ENCODE measurements at regions not wholly inside any gene's neighbourhood (a gene's known extent, or its start where the extent isn't known, plus 50 kb on each side); places are given as distances from the start of the nearest gene placed in this dataset.

DNA sequence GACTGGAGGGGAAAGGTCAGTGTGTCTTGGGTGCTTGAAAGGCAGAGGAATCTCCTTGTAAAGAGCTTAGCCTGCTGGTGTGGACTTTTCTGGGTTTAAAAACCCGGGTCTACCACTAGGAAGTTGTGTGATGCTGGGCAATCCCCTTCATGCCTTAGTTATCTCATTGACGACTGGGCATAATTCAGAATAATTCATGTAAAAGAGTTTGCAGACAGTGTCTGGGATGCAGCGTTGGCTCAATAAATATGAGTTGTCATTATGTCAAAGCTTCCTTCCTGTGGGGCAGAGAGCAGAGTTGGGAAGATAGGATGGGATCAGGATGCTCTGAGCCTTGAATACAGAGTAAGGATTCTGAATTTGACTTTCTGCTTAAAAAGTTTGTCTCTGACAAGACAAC, 196.4 kb downstream of the ADRA2A start:
- H3K4ac ChIP-seq (ENCODE audit: low read depth, low read length), result no peak overlapping the region
- no peak for ATAC-seq (ENCODE audit: low read depth)
- H2AK5ac ChIP-seq (ENCODE audit: low read depth, low read length), result no peak overlapping the region
- ChIA-PET CTCF (no interaction called here), POLR2A (ENCODE audit: unreplicated experiment) (no interaction called here)
- H2BK120ac ChIP-seq (ENCODE audit: low read depth, low read length), result no peak overlapping the region
- intact Hi-C loops (cut with micrococcal nuclease), result no loop called here
- no peak overlapping the region for H2BK5ac ChIP-seq (ENCODE audit: low read depth, low read length, poor library complexity, severe bottlenecking)
- H3K9me3 ChIP-seq (ENCODE audit: control insufficient read depth, insufficient read depth, low read length), result peaks cover 11% of the 10 kb centered on the region
- dilution Hi-C loops (cut with HindIII; ENCODE audit: low sequenced_read_pairs, unreplicated experiment), result no loop called here
- no peaks in the 10 kb centered on the region for H3K4me1 ChIP-seq (ENCODE audit: control insufficient read depth, insufficient read depth, low read length)
- no peak overlapping the region for H3K23ac ChIP-seq (ENCODE audit: low read depth, low read length)
- H3K9me1 ChIP-seq (ENCODE audit: insufficient read depth, low read length), result no peaks in the 10 kb centered on the region
- in situ Hi-C loops (cut with MboI; ENCODE audit: low sequenced_read_pairs), result no loop called here
- H3K27me3 ChIP-seq (ENCODE audit: control insufficient read depth, insufficient read depth, low read length), result no peaks in the 10 kb centered on the region
- H4K20me1 ChIP-seq (ENCODE audit: insufficient read depth, low read length), result no peaks in the 10 kb centered on the region
- H4K91ac ChIP-seq (ENCODE audit: insufficient read depth, low read depth, low read length), result no peak overlapping the region
- no peak overlapping the region for H3K56ac ChIP-seq (ENCODE audit: extremely low read depth, insufficient read depth, low read length)
- TF ChIP-seq SMC3 (IDR thresholded peaks at IDR 0.05; ENCODE audit: low read depth, low read length), result no peak
- no peak for TF ChIP-seq NFE2L2 (IDR thresholded peaks at IDR 0.05; ENCODE audit: low read depth, low read length)
- TF ChIP-seq, protein P1, sequence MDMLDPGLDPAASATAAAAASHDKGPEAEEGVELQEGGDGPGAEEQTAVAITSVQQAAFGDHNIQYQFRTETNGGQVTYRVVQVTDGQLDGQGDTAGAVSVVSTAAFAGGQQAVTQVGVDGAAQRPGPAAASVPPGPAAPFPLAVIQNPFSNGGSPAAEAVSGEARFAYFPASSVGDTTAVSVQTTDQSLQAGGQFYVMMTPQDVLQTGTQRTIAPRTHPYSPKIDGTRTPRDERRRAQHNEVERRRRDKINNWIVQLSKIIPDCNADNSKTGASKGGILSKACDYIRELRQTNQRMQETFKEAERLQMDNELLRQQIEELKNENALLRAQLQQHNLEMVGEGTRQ (IDR thresholded peaks at IDR 0.05; ENCODE audit: low read depth, low read length), result no peak
- no peak for TF ChIP-seq RCOR1 (IDR thresholded peaks at IDR 0.05; ENCODE audit: insufficient replicate concordance, low read length)
- no peak for TF ChIP-seq CTCF (conservative IDR thresholded peaks at IDR 0.05; ENCODE audit: low read depth, low read length)
- TF ChIP-seq, protein P2, sequence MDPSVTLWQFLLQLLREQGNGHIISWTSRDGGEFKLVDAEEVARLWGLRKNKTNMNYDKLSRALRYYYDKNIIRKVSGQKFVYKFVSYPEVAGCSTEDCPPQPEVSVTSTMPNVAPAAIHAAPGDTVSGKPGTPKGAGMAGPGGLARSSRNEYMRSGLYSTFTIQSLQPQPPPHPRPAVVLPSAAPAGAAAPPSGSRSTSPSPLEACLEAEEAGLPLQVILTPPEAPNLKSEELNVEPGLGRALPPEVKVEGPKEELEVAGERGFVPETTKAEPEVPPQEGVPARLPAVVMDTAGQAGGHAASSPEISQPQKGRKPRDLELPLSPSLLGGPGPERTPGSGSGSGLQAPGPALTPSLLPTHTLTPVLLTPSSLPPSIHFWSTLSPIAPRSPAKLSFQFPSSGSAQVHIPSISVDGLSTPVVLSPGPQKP (IDR thresholded peaks at IDR 0.05; ENCODE audit: borderline replicate concordance, low read depth, low read length), result no peak
- no peak for TF ChIP-seq RAD21 (IDR thresholded peaks at IDR 0.05; ENCODE audit: low read length)
- TF ChIP-seq CEBPB (IDR thresholded peaks at IDR 0.05; ENCODE audit: low read depth, low read length), result no peak
- no peak for TF ChIP-seq BHLHE40 (IDR thresholded peaks at IDR 0.05; ENCODE audit: low read depth, low read length)
- no peak for TF ChIP-seq RFX5 (IDR thresholded peaks at IDR 0.05; ENCODE audit: low read depth, low read length)
- no peak for TF ChIP-seq MAFK (IDR thresholded peaks at IDR 0.05; ENCODE audit: low read depth, low read length)
- no peak for TF ChIP-seq POLR2A (IDR thresholded peaks at IDR 0.05; ENCODE audit: low read depth, low read length)
- no peak for TF ChIP-seq MAZ (IDR thresholded peaks at IDR 0.05; ENCODE audit: borderline replicate concordance, low read depth, low read length)
- TF ChIP-seq MXI1 (IDR thresholded peaks at IDR 0.05; ENCODE audit: borderline replicate concordance, low read depth, low read length), result no peak
- TF ChIP-seq CHD1 (IDR thresholded peaks at IDR 0.05; ENCODE audit: low read depth, low read length), result no peak
- TF ChIP-seq FOS (IDR thresholded peaks at IDR 0.05; ENCODE audit: low read depth, low read length), result no peak
- no peak overlapping the region for H2AFZ ChIP-seq (replicated peaks; ENCODE audit: low read length, poor library complexity)
- H2BK15ac ChIP-seq (ENCODE audit: low read depth, low read length), result no peak overlapping the region
- H3K36me3 ChIP-seq (ENCODE audit: control insufficient read depth, insufficient read depth, low read length), result no peaks in the 10 kb centered on the region
- H3K9ac ChIP-seq (ENCODE audit: low read depth, low read length), result no peak overlapping the region
- no peak overlapping the region for H3K18ac ChIP-seq (ENCODE audit: low read depth, low read length)
- no peak overlapping the region for H2BK20ac ChIP-seq (ENCODE audit: low read depth, low read length)
- no peak overlapping the region for H4K8ac ChIP-seq (ENCODE audit: low read depth in 2 of 2, low read length in 2 of 2)
- no peak overlapping the region for H2AK9ac ChIP-seq (replicated peaks; ENCODE audit: low read depth, low read length, poor library complexity)
- no peak for DNase-seq
- WGBS, 2 experiments (ENCODE audit: extremely low coverage in 2 of 2, insufficient read length in 1 of 2), result 29% methylated on average over 1 of the region's 3 CpGs; no CpG with 5 or more reads in 1 of the 2 experiments
- no peak overlapping the region for H3K27ac ChIP-seq (ENCODE audit: insufficient read depth, low read length)
- no peak overlapping the region for H3K4me2 ChIP-seq (ENCODE audit: low read depth, low read length)
- no peaks in the 10 kb centered on the region for H3K79me1 ChIP-seq (ENCODE audit: low read depth in 1 of 2, low read length in 2 of 2)
- no peak overlapping the region for H4K5ac ChIP-seq (ENCODE audit: low read depth, low read length)
- no TSS peak for BruUV-seq (replicated peaks)
- no peak overlapping the region for H3K14ac ChIP-seq (replicated peaks; ENCODE audit: low read depth, low read length)
- H3K4me3 ChIP-seq (ENCODE audit: insufficient read depth, low read depth, low read length), result no peak overlapping the region
